Astrocyte (in vitro differentiated cells and primary cell): ENCODE measurements at regions not wholly inside any gene's neighbourhood (a gene's known extent, or its start where the extent isn't known, plus 50 kb on each side); places are given as distances from the start of the nearest gene placed in this dataset.

Source experiments
- EZH2 ChIP-seq: IDR thresholded peaks from 2 replicates; pipeline ENCODE4 v1.6.1; 2012; ENCODE audit warnings: mild to moderate bottlenecking, low read length, inconsistent platforms; ENCODE audit not compliant: insufficient read depth
- TF ChIP-seq, protein P1 (sequence below): IDR thresholded peaks from 2 replicates; pipeline ENCODE4 v1.5.1; 2011; ENCODE audit warnings: low read depth, mild to moderate bottlenecking, inconsistent platforms, low read length, moderate library complexity; ENCODE audit not compliant: insufficient read depth

DNA sequence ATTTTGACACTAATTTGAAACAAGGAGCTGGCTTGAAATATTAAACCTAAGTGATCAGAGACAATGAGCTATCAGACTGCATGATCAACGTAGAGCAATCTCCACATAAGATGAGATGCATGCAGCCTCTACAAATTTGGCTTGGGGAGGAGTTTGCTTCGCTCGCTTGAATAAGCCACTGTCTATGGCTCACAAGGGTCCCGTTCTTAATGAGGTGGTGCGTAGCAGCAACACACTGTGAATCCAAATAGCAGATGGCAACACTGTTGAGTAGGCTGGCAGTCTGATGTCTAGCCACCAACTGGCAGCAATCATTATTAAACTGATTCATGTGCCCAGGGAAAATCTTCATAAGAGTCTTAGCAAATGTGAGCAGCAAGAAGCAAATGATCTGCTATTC, 125.4 kb upstream of the CCDC54 start:
- TF ChIP-seq, protein P1, sequence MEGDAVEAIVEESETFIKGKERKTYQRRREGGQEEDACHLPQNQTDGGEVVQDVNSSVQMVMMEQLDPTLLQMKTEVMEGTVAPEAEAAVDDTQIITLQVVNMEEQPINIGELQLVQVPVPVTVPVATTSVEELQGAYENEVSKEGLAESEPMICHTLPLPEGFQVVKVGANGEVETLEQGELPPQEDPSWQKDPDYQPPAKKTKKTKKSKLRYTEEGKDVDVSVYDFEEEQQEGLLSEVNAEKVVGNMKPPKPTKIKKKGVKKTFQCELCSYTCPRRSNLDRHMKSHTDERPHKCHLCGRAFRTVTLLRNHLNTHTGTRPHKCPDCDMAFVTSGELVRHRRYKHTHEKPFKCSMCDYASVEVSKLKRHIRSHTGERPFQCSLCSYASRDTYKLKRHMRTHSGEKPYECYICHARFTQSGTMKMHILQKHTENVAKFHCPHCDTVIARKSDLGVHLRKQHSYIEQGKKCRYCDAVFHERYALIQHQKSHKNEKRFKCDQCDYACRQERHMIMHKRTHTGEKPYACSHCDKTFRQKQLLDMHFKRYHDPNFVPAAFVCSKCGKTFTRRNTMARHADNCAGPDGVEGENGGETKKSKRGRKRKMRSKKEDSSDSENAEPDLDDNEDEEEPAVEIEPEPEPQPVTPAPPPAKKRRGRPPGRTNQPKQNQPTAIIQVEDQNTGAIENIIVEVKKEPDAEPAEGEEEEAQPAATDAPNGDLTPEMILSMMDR, result no peak
- TF ChIP-seq EZH2, result no peak
